Mesenchymal stem cell (in vitro differentiated cells and primary cell): ENCODE measurements at regions not wholly inside any gene's neighbourhood (a gene's known extent, or its start where the extent isn't known, plus 50 kb on each side); places are given as distances from the start of the nearest gene placed in this dataset.
"Not testable (repeated sequence)": the region's sequence is repeated elsewhere in the genome, so short reads cannot be mapped to it uniquely, and the experiment has no call there.

Experiments used
- DNase-seq: peaks from one replicate; pipeline ENCODE4 v3.0.0-alpha.2; 2013
- H2AFZ ChIP-seq: one replicate; pipeline ENCODE4 v1.6.1; 2013; ENCODE audit warnings: low read depth, mild to moderate bottlenecking, control low read depth, inconsistent platforms, low read length, moderate library complexity
- H2AK5ac ChIP-seq: 2 replicates; pipeline ENCODE4 v1.6.1; 2013; ENCODE audit warnings: low read length, moderate library complexity, mild to moderate bottlenecking, inconsistent platforms; ENCODE audit not compliant: severe bottlenecking
- H2BK120ac ChIP-seq: one replicate; pipeline ENCODE4 v1.6.1; 2013; ENCODE audit warnings: low read depth, mild to moderate bottlenecking, inconsistent platforms, low read length, moderate library complexity
- H2BK12ac ChIP-seq, 2 experiments: one replicate each; pipeline ENCODE4 v1.6.1; 2013; ENCODE audit warnings: inconsistent platforms in 2 of 2, low read length in 2 of 2, mild to moderate bottlenecking in 2 of 2, moderate library complexity in 2 of 2, control low read depth in 1 of 2
- H2BK15ac ChIP-seq: one replicate; pipeline ENCODE4 v1.6.1; 2013; ENCODE audit warnings: mild to moderate bottlenecking, low read depth, inconsistent platforms; ENCODE audit not compliant: poor library complexity, severe bottlenecking
- H2BK5ac ChIP-seq: 2 replicates; pipeline ENCODE4 v1.6.1; 2013; ENCODE audit warnings: low read depth, mild to moderate bottlenecking, low read length, control low read depth, inconsistent platforms; ENCODE audit not compliant: poor library complexity, severe bottlenecking
- H3K14ac ChIP-seq, 2 experiments: one replicate each; pipeline ENCODE4 v1.6.1; 2013; ENCODE audit warnings: inconsistent platforms in 2 of 2, low read length in 2 of 2, control low read depth in 1 of 2, mild to moderate bottlenecking in 1 of 2, moderate library complexity in 1 of 2
- H3K18ac ChIP-seq, 2 experiments: one replicate each; pipeline ENCODE4 v1.6.1; 2013; ENCODE audit warnings: inconsistent platforms in 2 of 2, low read length in 2 of 2, control low read depth in 1 of 2, low read depth in 1 of 2, mild to moderate bottlenecking in 1 of 2
- H3K23ac ChIP-seq, 2 experiments: one replicate each; pipeline ENCODE4 v1.6.1; 2013; ENCODE audit warnings: inconsistent platforms in 2 of 2, low read length in 2 of 2, mild to moderate bottlenecking in 2 of 2, moderate library complexity in 2 of 2, control low read depth in 1 of 2
- H3K27ac ChIP-seq: 2 replicates; pipeline ENCODE4 v1.5.1; 2013; ENCODE audit warnings: mild to moderate bottlenecking, moderate library complexity, low read length, control low read depth, inconsistent platforms; ENCODE audit not compliant: poor library complexity, severe bottlenecking
- H3K27me3 ChIP-seq, 2 experiments: 2 replicates each; pipeline versions ENCODE4 v1.6.1 to v1.7.0; 2013; ENCODE audit warnings: low read length in 2 of 2, mild to moderate bottlenecking in 2 of 2, moderate library complexity in 2 of 2, control low read depth in 1 of 2, inconsistent platforms in 1 of 2; ENCODE audit not compliant: control insufficient read depth in 1 of 2, insufficient read depth in 1 of 2
- H3K36me3 ChIP-seq, 2 experiments: 2 replicates each; pipeline versions ENCODE4 v1.6.1 to v1.7.0; 2013; ENCODE audit warnings: low read length in 2 of 2, control low read depth in 1 of 2, inconsistent platforms in 1 of 2, low read depth in 1 of 2, mild to moderate bottlenecking in 1 of 2; ENCODE audit not compliant: insufficient read depth in 2 of 2, control insufficient read depth in 1 of 2
- H3K4ac ChIP-seq, 2 experiments: one replicate each; pipeline ENCODE4 v1.6.1; 2013; ENCODE audit warnings: inconsistent platforms in 2 of 2, low read length in 2 of 2, mild to moderate bottlenecking in 2 of 2, moderate library complexity in 2 of 2, control low read depth in 1 of 2, low read depth in 1 of 2
- H3K4me1 ChIP-seq: 2 replicates; pipeline ENCODE4 v1.6.1; 2013; ENCODE audit warnings: low read depth, low read length, control low read depth; ENCODE audit not compliant: control insufficient read depth, insufficient read depth
- H3K4me2 ChIP-seq: 2 replicates; pipeline ENCODE4 v1.6.1; 2013; ENCODE audit warnings: low read length, mild to moderate bottlenecking, inconsistent platforms; ENCODE audit not compliant: poor library complexity, severe bottlenecking
- H3K4me3 ChIP-seq, 2 experiments: 2 replicates each; pipeline versions ENCODE4 v1.5.1 to v1.7.0; 2013; ENCODE audit warnings: low read length in 2 of 2, mild to moderate bottlenecking in 2 of 2, control low read depth in 1 of 2, low read depth in 1 of 2; ENCODE audit not compliant: insufficient read depth in 1 of 2
- H3K79me1 ChIP-seq: replicated peaks from 2 replicates; pipeline ENCODE4 v1.6.1; 2013; ENCODE audit warnings: mild to moderate bottlenecking, control low read depth, low read length, inconsistent platforms; ENCODE audit not compliant: poor library complexity, severe bottlenecking
- H3K9ac ChIP-seq: 2 replicates; pipeline ENCODE4 v1.7.0; 2013; ENCODE audit warnings: mild to moderate bottlenecking, low read length, moderate library complexity
- H3K9me3 ChIP-seq: 2 replicates; pipeline ENCODE4 v1.7.0; 2013; ENCODE audit warnings: mild to moderate bottlenecking, low read length; ENCODE audit not compliant: control insufficient read depth
- H4K8ac ChIP-seq: one replicate; pipeline ENCODE4 v1.6.1; 2013; ENCODE audit warnings: inconsistent platforms, mild to moderate bottlenecking, low read length, moderate library complexity
- H4K91ac ChIP-seq: one replicate; pipeline ENCODE4 v1.6.1; 2013; ENCODE audit warnings: mild to moderate bottlenecking, low read length, inconsistent platforms
- WGBS: methylation state at CpG from one replicate; pipeline ENCODE4 v1.1.7; 2013; ENCODE audit warnings: mixed read lengths; 5-methylcytosine and 5-hydroxymethylcytosine counted together

DNA sequence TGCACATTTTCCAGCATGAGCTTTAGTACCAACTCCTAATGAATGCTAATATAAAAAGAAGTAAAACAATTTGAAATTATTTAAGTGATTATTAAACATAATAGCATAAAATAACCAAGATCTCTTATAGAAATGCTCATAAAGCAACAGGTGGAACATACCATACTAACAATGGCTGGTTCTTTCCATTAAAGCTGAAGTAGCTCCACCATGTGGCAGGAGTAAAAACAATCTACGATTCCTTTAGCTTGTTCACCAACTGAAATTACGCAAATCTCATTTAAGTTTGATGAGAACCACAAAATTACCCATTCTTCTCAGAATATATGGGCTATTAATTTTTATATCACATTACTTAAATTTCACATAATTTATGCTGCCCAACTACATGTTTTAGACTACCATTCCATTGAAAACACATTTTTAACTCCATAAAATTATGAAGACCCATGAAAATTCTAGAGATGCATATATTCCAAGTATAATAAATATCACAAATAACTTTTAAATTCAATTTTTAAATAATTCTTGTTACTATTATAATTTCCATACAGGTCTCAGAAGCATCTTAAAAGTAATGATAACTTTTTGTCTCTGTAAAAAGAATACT lies 213.6 kb downstream of the DAD1 start:
- peaks cover 0 to 44% of the 10 kb centered on the region in 2 experiments for H3K27me3 ChIP-seq
- H2BK120ac ChIP-seq = no peak overlapping the region
- no peak overlapping the region for H3K14ac ChIP-seq
- no peak overlapping the region for H3K4me3 ChIP-seq
- H3K4me1 ChIP-seq = no peaks in the 10 kb centered on the region
- no peak overlapping the region for H2AFZ ChIP-seq
- H3K36me3 ChIP-seq = no peaks in the 10 kb centered on the region
- DNase-seq = peak; percentile 65
- no peak overlapping the region for H2BK5ac ChIP-seq
- H4K8ac ChIP-seq = no peak overlapping the region
- H3K27ac ChIP-seq = no peak overlapping the region
- H3K18ac ChIP-seq = no peak overlapping the region
- no peak overlapping the region for H3K4me2 ChIP-seq
- no peak overlapping the region for H3K9ac ChIP-seq
- no peak overlapping the region for H2BK12ac ChIP-seq
- 4% methylated on average over 2 of the region's 2 CpGs for WGBS
- no peaks in the 10 kb centered on the region for H3K79me1 ChIP-seq
- H2AK5ac ChIP-seq = no peak overlapping the region
- H4K91ac ChIP-seq = no peak overlapping the region
- no peaks in the 10 kb centered on the region for H3K9me3 ChIP-seq
- no peak overlapping the region for H3K23ac ChIP-seq
- no peak overlapping the region for H2BK15ac ChIP-seq
- H3K4ac ChIP-seq = no peak overlapping the region

DNA sequence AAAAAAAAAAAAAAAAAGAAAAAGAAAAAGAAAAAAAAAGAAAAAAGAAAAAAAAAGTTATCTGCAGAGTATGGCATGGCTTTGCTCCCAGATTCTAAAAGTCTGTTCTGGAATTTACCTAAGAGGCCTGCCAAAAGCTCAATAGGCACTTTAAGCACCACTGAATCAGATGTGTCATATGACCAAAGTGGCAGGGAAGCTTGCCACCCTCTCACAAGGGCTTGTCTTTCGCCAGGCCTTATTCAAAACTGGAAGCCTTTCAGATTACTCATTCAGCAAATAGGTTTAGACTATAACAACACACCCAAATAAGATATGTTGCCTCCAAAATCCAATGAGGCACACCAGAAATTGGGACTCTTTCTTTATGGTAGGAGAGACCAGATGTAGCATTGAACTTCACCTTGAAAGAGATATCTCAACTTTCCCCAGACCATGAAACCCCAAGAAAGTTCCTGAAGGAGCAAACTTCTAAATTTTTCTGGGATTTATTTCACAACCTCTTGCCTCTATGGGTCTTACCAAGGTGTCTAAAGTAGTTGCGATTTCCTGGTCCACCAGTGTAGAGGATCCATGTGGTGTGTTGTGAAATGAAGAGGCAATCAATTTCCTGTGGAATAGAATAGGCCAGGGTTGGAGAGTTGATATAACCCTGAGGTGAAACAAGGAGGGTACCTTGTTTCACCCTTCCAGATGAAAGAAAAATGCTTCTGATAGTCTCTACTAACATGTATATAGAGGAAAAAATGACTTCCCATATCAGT lies 218.8 kb downstream of the DAD1 start:
- no peak overlapping the region for H2BK12ac ChIP-seq
- H3K79me1 ChIP-seq = no peaks in the 10 kb centered on the region
- no peak overlapping the region for H3K4me3 ChIP-seq
- H3K9me3 ChIP-seq = no peaks in the 10 kb centered on the region
- H3K27me3 ChIP-seq = peaks cover 0 to 19% of the 10 kb centered on the region in 2 experiments
- H2AFZ ChIP-seq = no peak overlapping the region
- no peak overlapping the region for H3K14ac ChIP-seq
- no peak overlapping the region for H4K91ac ChIP-seq
- H2BK15ac ChIP-seq = no peak overlapping the region
- H3K36me3 ChIP-seq = no peaks in the 10 kb centered on the region
- no peak overlapping the region for H2BK5ac ChIP-seq
- no peak overlapping the region for H3K9ac ChIP-seq
- no peak overlapping the region for H2BK120ac ChIP-seq
- H2AK5ac ChIP-seq = no peak overlapping the region
- WGBS = 83% methylated on average over 2 of the region's 2 CpGs
- H3K23ac ChIP-seq = no peak overlapping the region
- DNase-seq = no peak
- H3K18ac ChIP-seq = no peak overlapping the region
- no peak overlapping the region for H4K8ac ChIP-seq
- H3K4me1 ChIP-seq = no peaks in the 10 kb centered on the region
- no peak overlapping the region for H3K4ac ChIP-seq
- no peak overlapping the region for H3K4me2 ChIP-seq
- no peak overlapping the region for H3K27ac ChIP-seq

DNA sequence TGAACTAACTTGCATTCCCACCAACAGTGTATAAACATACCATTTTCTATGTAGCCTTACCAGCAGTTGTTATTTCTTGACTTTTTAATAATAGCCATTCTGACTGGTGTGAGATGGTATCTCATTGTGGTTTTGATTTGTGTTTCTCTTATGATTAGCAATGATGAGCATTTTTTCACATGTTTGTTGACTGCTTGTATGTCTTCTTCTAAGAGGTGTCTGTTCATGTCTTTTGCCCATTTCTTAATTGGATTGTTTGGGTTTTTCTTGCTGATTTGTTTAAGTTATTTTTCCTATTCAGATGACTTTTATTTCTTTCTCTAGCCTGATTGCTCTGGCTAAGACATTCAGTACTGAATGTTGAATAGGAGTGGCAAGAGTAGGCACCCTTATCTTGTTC lies 230.3 kb downstream of the DAD1 start:
- H3K14ac ChIP-seq = no peak overlapping the region
- H3K4me2 ChIP-seq = no peak overlapping the region
- H3K4ac ChIP-seq = no peak overlapping the region
- no peak overlapping the region for H3K23ac ChIP-seq
- H2BK5ac ChIP-seq = no peak overlapping the region
- no peak overlapping the region for H3K4me3 ChIP-seq
- no peak overlapping the region for H2AFZ ChIP-seq
- H3K36me3 ChIP-seq = no peaks in the 10 kb centered on the region
- H3K27me3 ChIP-seq = peaks cover 0 to 44% of the 10 kb centered on the region in 2 experiments
- no peak overlapping the region for H3K9ac ChIP-seq
- no peak overlapping the region for H2BK12ac ChIP-seq
- H3K79me1 ChIP-seq = no peaks in the 10 kb centered on the region
- H3K9me3 ChIP-seq = peaks cover 11% of the 10 kb centered on the region
- H2BK120ac ChIP-seq = no peak overlapping the region
- H3K27ac ChIP-seq = no peak overlapping the region
- no peak overlapping the region for H4K8ac ChIP-seq
- H2AK5ac ChIP-seq = no peak overlapping the region
- H3K4me1 ChIP-seq = no peaks in the 10 kb centered on the region
- H3K18ac ChIP-seq = no peak overlapping the region
- no peak for DNase-seq
- H4K91ac ChIP-seq = no peak overlapping the region
- no peak overlapping the region for H2BK15ac ChIP-seq

DNA sequence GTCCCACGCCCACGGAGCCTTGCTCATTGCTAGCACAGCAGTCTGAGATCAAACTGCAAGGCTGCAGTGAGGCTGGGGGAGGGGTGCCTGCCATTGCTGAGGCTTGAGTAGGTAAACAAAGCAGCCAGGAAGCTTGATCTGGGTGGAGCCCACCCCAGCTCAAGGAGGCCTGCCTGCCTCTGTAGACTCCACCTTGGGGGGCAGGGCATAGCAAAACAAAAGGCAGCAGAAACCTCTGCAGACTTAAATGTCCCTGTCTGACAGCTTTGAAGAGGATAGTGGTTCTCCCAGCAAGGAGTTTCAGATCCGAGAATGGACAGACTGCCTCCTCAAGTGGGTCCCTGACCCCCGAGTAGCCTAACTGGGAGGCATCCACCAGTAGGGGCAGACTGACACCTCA lies 239.7 kb downstream of the DAD1 start:
- H3K79me1 ChIP-seq, H3K14ac ChIP-seq, H2AK5ac ChIP-seq, H3K18ac ChIP-seq, H3K23ac ChIP-seq, H3K4me2 ChIP-seq, H3K4me3 ChIP-seq, H2AFZ ChIP-seq, H2BK12ac ChIP-seq, DNase-seq, H3K9ac ChIP-seq, H4K91ac ChIP-seq, H3K36me3 ChIP-seq, H2BK5ac ChIP-seq, H3K4ac ChIP-seq, H3K27ac ChIP-seq, H2BK120ac ChIP-seq, H3K4me1 ChIP-seq, H2BK15ac ChIP-seq, H4K8ac ChIP-seq: not testable (repeated sequence)
- 83% methylated on average over 4 of the region's 4 CpGs for WGBS
- H3K27me3 ChIP-seq = peaks cover 0 to 27% of the 10 kb centered on the region in 2 experiments
- peaks cover 15% of the 10 kb centered on the region for H3K9me3 ChIP-seq
